ENCODE measurements at regions not wholly inside any gene's neighbourhood (a gene's known extent, or its start where the extent isn't known, plus 50 kb on each side); places are given as distances from the start of the nearest gene placed in this dataset.

DNA sequence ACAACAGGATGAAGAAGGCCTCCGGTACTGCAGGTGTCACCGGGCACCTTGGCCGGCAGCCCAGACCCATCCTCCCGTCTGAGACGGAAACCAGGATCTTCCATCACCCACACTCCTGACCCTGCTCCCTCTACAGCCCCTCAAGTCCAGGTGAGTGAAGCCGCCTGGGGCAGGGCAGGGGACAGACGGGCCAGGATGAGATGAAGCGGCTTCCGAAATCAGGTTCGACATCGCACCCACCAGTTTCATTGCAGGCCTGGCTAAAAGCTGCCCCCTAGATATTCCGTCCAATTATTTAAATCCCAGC is 639.1 kb downstream of the TBC1D22A start:
- TF ChIP-seq, protein P1, sequence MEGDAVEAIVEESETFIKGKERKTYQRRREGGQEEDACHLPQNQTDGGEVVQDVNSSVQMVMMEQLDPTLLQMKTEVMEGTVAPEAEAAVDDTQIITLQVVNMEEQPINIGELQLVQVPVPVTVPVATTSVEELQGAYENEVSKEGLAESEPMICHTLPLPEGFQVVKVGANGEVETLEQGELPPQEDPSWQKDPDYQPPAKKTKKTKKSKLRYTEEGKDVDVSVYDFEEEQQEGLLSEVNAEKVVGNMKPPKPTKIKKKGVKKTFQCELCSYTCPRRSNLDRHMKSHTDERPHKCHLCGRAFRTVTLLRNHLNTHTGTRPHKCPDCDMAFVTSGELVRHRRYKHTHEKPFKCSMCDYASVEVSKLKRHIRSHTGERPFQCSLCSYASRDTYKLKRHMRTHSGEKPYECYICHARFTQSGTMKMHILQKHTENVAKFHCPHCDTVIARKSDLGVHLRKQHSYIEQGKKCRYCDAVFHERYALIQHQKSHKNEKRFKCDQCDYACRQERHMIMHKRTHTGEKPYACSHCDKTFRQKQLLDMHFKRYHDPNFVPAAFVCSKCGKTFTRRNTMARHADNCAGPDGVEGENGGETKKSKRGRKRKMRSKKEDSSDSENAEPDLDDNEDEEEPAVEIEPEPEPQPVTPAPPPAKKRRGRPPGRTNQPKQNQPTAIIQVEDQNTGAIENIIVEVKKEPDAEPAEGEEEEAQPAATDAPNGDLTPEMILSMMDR (IDR thresholded peaks at IDR 0.05) = no peak
- TF ChIP-seq POLR2AphosphoS5 (IDR thresholded peaks at IDR 0.05; ENCODE audit: low read depth, low read length) (no peak), SIN3A (IDR thresholded peaks at IDR 0.05; ENCODE audit: borderline replicate concordance, insufficient read depth, low read depth, low read length) (no peak)
- TF ChIP-seq, protein P2, sequence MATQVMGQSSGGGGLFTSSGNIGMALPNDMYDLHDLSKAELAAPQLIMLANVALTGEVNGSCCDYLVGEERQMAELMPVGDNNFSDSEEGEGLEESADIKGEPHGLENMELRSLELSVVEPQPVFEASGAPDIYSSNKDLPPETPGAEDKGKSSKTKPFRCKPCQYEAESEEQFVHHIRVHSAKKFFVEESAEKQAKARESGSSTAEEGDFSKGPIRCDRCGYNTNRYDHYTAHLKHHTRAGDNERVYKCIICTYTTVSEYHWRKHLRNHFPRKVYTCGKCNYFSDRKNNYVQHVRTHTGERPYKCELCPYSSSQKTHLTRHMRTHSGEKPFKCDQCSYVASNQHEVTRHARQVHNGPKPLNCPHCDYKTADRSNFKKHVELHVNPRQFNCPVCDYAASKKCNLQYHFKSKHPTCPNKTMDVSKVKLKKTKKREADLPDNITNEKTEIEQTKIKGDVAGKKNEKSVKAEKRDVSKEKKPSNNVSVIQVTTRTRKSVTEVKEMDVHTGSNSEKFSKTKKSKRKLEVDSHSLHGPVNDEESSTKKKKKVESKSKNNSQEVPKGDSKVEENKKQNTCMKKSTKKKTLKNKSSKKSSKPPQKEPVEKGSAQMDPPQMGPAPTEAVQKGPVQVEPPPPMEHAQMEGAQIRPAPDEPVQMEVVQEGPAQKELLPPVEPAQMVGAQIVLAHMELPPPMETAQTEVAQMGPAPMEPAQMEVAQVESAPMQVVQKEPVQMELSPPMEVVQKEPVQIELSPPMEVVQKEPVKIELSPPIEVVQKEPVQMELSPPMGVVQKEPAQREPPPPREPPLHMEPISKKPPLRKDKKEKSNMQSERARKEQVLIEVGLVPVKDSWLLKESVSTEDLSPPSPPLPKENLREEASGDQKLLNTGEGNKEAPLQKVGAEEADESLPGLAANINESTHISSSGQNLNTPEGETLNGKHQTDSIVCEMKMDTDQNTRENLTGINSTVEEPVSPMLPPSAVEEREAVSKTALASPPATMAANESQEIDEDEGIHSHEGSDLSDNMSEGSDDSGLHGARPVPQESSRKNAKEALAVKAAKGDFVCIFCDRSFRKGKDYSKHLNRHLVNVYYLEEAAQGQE (IDR thresholded peaks at IDR 0.05; ENCODE audit: insufficient read depth in 1 of 2, low read depth in 2 of 2, low read length in 1 of 2) = no peak

All from Panc1 (cell line).